NB4 (cell line): ENCODE measurements at regions not wholly inside any gene's neighbourhood (a gene's known extent, or its start where the extent isn't known, plus 50 kb on each side); places are given as distances from the start of the nearest gene placed in this dataset.

ENCODE experiments used
- CTCF ChIP-seq: IDR thresholded peaks from one replicate; pipeline ENCODE4 v1.5.1; 2012; ENCODE audit warnings: low read depth, low read length
- MAX ChIP-seq: IDR thresholded peaks from 2 replicates; pipeline ENCODE4 v1.6.1; 2011; ENCODE audit warnings: low read depth, low read length
- POLR2A ChIP-seq: IDR thresholded peaks from 2 replicates; pipeline ENCODE4 v1.6.1; 2011; ENCODE audit warnings: mild to moderate bottlenecking; ENCODE audit not compliant: insufficient read length; ENCODE audit errors: extremely low read depth

- TF ChIP-seq CTCF (no peak), MAX (no peak), POLR2A (no peak)
Observed at GRCh38 chr3:99013077-99013476, 111.6 kb upstream of the DCBLD2 start.
